K562 (cell line): ENCODE measurements at regions not wholly inside any gene's neighbourhood (a gene's known extent, or its start where the extent isn't known, plus 50 kb on each side); places are given as distances from the start of the nearest gene placed in this dataset.

Source experiments
- ATAC-seq: fragments of 200-7000 bp; cut with Tn5 transposase; 3 replicates; pipeline ENCODE4 v1.9.1; 2020; ENCODE audit warnings: moderate library complexity
- BruUV-seq: library from RNA; stranded (reverse); fragments of 400-500 nt; replicated peaks from 2 replicates; lab custom pipeline; 2021; lab: Mats Ljungman, UMichigan
- CTCF ChIA-PET: fragments of 300-600 bp; formaldehyde crosslinking; extraction: SDS; loops from one replicate; lab custom pipeline; 2021; ENCODE audit warnings: low intra/inter-chr PET ratio; lab: Yijun Ruan, JAX
- POLR2A ChIA-PET: fragments of 300-600, 350-650 bp; sonication (Branson Sonifier 250); formaldehyde crosslinking; extraction: SDS; loops from one replicate; lab custom pipeline; 2021; ENCODE audit warnings: antibody characterized with exemption, inconsistent platforms; lab: Yijun Ruan, JAX
- DNase-seq, 4 experiments: peaks; one replicate each; pipeline versions ENCODE4 v3.0.0 to v3.0.0-alpha.2; 2011 to 2018; ENCODE audit warnings: low spot score in 3 of 4, mixed read lengths in 3 of 4; ENCODE audit errors: extremely low read depth in 1 of 4
- FAIRE-seq: peaks from 2 replicates; lab custom pipeline; 2011; peaks lifted over from hg19 to GRCh38; lab: Jason Lieb, UNC
- H2AFZ ChIP-seq: 2 replicates; pipeline ENCODE4 v1.6.0; 2011; ENCODE audit warnings: low read depth, low read length, control low read depth, inconsistent platforms
- H3K27ac ChIP-seq: fragments of 200-600 bp; 3 replicates; pipeline ENCODE4 v1.8.0; 2011; ENCODE audit warnings: low read depth, mild to moderate bottlenecking, control low read depth, inconsistent platforms, low read length, moderate library complexity, mixed read lengths; ENCODE audit errors: extremely low read depth
- H3K27me3 ChIP-seq, 2 experiments: fragments of 300-600 bp in 1 of 2; 2 replicates in 1 of 2; 3 replicates in 1 of 2; pipeline versions ENCODE4 v1.6.0 to v1.8.0; 2011; ENCODE audit warnings: inconsistent platforms in 2 of 2, low read length in 2 of 2, mild to moderate bottlenecking in 1 of 2, mixed read lengths in 1 of 2, moderate library complexity in 1 of 2; ENCODE audit not compliant: control insufficient read depth in 2 of 2, insufficient read depth in 2 of 2
- H3K36me3 ChIP-seq: fragments of 300-600 bp; 3 replicates; pipeline ENCODE4 v1.8.0; 2011; ENCODE audit warnings: mild to moderate bottlenecking, low read length, inconsistent platforms; ENCODE audit not compliant: control insufficient read depth, insufficient read depth
- H3K4me1 ChIP-seq, 2 experiments: fragments of 200-600 bp in 1 of 2; replicated peaks in 1 of 2; 2 replicates in 1 of 2; 3 replicates in 1 of 2; pipeline versions ENCODE4 v1.5.1 to v1.8.0; 2011; ENCODE audit warnings: inconsistent platforms in 2 of 2, low read length in 2 of 2, mild to moderate bottlenecking in 1 of 2, mixed read lengths in 1 of 2, moderate library complexity in 1 of 2; ENCODE audit not compliant: control insufficient read depth in 2 of 2, insufficient read depth in 2 of 2
- H3K4me2 ChIP-seq: 2 replicates; pipeline ENCODE4 v1.6.1; 2011; ENCODE audit warnings: low read length, control low read depth, inconsistent platforms, mixed read lengths; ENCODE audit not compliant: insufficient read depth
- H3K4me3 ChIP-seq: fragments of 200-600 bp; sonication (generic), shearing (Covaris generic); 2 replicates; pipeline ENCODE4 v1.5.1; 2016; ENCODE audit warnings: control low read depth, inconsistent platforms
- H3K79me2 ChIP-seq: fragments of 200-600 bp; 3 replicates; pipeline ENCODE4 v1.8.0; 2011; ENCODE audit warnings: low read length, inconsistent platforms; ENCODE audit not compliant: control insufficient read depth, insufficient read depth
- H3K9ac ChIP-seq, 2 experiments: 2 replicates each; pipeline versions ENCODE4 v1.6.0 to v1.6.1; 2011; ENCODE audit warnings: low read depth in 2 of 2, low read length in 2 of 2, control low read depth in 1 of 2, inconsistent platforms in 1 of 2, mild to moderate bottlenecking in 1 of 2, mixed read lengths in 1 of 2; ENCODE audit not compliant: insufficient read depth in 1 of 2
- H3K9me1 ChIP-seq: one replicate; pipeline ENCODE4 v1.6.0; 2011; ENCODE audit warnings: inconsistent platforms, mild to moderate bottlenecking, low read length, moderate library complexity; ENCODE audit not compliant: control insufficient read depth, insufficient read depth
- H3K9me3 ChIP-seq: replicated peaks from 2 replicates; pipeline ENCODE4 v1.5.1; 2011; ENCODE audit warnings: low read depth, low read length, inconsistent platforms; ENCODE audit not compliant: control insufficient read depth, insufficient read depth
- H4K20me1 ChIP-seq: replicated peaks from 2 replicates; pipeline ENCODE4 v1.6.1; 2011; ENCODE audit warnings: low read length, inconsistent platforms, mixed read lengths; ENCODE audit not compliant: control insufficient read depth, insufficient read depth
- NCOR1 ChIP-seq: fragments of 450-650 bp; IDR thresholded peaks from 2 replicates; pipeline ENCODE4 v1.6.1; 2016; ENCODE audit warnings: mild to moderate bottlenecking, moderate library complexity
- ZNF717 ChIP-seq: fragments of 250-450 bp; sonication (Bioruptor Pico); IDR thresholded peaks from 2 replicates; pipeline ENCODE4 v1.5.0; 2021
- WGBS: fragments of 100-300 bp; shearing (Covaris generic); methylation state at CpG from one replicate; pipeline ENCODE4 v1.1.6; 2016; ENCODE audit warnings: low coverage, mixed read lengths; ENCODE audit not compliant: insufficient coverage; ENCODE audit errors: missing lambda C conversion rate; 5-methylcytosine and 5-hydroxymethylcytosine counted together
- in situ Hi-C: fragments of 300-500 bp; cut with MboI; formaldehyde crosslinking; loops from 4 replicates; pipeline ENCODE4 v1.15.0; 2018; ENCODE audit warnings: inconsistent platforms, mixed read lengths
- intact Hi-C: fragments of 100-400 bp; cut with micrococcal nuclease; formaldehyde crosslinking; loops from 2 replicates; pipeline ENCODE4 v1.14.2; 2022
- TF ChIP-seq, protein P1 (sequence below): fragments of 450-650 bp; IDR thresholded peaks from 2 replicates; pipeline ENCODE4 v1.6.1; 2018; ENCODE audit not compliant: partially characterized antibody
- TF ChIP-seq, protein P2 (sequence below), 2 experiments: fragments of 450-650 bp; IDR thresholded peaks; 2 replicates each; pipeline ENCODE4 v1.6.1; 2016
- TF ChIP-seq, protein P3 (sequence below): fragments of 450-650 bp; IDR thresholded peaks from 2 replicates; pipeline ENCODE4 v1.6.1; 2016; ENCODE audit warnings: mild to moderate bottlenecking, moderate library complexity

DNA sequence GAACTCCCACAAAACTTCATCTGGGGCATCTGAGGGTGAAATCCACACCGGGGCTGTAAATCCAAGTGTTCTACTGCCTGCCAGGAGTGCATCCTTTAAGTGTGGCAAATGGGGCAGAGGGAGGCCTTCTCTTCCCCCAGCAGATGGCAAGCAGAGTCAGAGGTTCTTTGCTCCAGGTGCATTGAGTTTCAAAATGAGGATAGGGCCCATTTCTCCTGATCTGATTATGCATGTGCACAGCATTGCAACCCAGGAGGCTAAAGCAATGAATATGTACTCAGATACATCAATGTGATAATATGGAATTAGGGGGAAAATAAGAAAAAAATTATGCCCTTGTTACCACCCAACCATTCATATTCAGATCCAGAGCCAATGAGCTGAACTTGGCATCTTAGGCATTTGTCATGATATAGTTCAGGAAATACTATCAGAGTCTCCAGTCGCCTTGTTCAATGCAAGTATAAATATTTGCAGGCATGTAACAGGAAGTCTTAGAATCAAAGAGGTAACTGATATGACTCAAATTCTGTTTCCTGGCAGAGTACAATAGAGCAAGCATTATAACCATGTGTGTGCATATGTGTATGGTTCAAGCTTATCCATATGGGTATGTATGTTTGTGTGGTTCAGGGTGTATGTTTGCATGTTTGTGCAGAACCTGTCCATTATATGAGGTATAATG lies 473.8 kb upstream of the PKN2 start:
- FAIRE-seq = no peak
- no peak for ATAC-seq
- ChIA-PET POLR2A (no interaction called here), CTCF (no interaction called here)
- TF ChIP-seq, protein P1, sequence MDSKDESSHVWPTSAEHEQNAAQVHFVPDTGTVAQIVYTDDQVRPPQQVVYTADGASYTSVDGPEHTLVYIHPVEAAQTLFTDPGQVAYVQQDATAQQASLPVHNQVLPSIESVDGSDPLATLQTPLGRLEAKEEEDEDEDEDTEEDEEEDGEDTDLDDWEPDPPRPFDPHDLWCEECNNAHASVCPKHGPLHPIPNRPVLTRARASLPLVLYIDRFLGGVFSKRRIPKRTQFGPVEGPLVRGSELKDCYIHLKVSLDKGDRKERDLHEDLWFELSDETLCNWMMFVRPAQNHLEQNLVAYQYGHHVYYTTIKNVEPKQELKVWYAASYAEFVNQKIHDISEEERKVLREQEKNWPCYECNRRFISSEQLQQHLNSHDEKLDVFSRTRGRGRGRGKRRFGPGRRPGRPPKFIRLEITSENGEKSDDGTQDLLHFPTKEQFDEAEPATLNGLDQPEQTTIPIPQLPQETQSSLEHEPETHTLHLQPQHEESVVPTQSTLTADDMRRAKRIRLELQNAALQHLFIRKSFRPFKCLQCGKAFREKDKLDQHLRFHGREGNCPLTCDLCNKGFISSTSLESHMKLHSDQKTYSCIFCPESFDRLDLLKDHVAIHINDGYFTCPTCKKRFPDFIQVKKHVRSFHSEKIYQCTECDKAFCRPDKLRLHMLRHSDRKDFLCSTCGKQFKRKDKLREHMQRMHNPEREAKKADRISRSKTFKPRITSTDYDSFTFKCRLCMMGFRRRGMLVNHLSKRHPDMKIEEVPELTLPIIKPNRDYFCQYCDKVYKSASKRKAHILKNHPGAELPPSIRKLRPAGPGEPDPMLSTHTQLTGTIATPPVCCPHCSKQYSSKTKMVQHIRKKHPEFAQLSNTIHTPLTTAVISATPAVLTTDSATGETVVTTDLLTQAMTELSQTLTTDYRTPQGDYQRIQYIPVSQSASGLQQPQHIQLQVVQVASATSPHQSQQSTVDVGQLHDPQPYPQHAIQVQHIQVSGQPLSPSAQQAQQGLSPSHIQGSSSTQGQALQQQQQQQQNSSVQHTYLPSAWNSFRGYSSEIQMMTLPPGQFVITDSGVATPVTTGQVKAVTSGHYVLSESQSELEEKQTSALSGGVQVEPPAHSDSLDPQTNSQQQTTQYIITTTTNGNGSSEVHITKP = no peak
- TF ChIP-seq NCOR1 = no peak
- TF ChIP-seq, protein P2, sequence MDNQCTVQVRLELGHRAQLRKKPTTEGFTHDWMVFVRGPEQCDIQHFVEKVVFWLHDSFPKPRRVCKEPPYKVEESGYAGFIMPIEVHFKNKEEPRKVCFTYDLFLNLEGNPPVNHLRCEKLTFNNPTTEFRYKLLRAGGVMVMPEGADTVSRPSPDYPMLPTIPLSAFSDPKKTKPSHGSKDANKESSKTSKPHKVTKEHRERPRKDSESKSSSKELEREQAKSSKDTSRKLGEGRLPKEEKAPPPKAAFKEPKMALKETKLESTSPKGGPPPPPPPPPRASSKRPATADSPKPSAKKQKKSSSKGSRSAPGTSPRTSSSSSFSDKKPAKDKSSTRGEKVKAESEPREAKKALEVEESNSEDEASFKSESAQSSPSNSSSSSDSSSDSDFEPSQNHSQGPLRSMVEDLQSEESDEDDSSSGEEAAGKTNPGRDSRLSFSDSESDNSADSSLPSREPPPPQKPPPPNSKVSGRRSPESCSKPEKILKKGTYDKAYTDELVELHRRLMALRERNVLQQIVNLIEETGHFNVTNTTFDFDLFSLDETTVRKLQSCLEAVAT (IDR thresholded peaks at IDR 0.05) = no peak
- no peak for TF ChIP-seq ZNF717 (CRISPR knock-in tag)
- TF ChIP-seq, protein P3, sequence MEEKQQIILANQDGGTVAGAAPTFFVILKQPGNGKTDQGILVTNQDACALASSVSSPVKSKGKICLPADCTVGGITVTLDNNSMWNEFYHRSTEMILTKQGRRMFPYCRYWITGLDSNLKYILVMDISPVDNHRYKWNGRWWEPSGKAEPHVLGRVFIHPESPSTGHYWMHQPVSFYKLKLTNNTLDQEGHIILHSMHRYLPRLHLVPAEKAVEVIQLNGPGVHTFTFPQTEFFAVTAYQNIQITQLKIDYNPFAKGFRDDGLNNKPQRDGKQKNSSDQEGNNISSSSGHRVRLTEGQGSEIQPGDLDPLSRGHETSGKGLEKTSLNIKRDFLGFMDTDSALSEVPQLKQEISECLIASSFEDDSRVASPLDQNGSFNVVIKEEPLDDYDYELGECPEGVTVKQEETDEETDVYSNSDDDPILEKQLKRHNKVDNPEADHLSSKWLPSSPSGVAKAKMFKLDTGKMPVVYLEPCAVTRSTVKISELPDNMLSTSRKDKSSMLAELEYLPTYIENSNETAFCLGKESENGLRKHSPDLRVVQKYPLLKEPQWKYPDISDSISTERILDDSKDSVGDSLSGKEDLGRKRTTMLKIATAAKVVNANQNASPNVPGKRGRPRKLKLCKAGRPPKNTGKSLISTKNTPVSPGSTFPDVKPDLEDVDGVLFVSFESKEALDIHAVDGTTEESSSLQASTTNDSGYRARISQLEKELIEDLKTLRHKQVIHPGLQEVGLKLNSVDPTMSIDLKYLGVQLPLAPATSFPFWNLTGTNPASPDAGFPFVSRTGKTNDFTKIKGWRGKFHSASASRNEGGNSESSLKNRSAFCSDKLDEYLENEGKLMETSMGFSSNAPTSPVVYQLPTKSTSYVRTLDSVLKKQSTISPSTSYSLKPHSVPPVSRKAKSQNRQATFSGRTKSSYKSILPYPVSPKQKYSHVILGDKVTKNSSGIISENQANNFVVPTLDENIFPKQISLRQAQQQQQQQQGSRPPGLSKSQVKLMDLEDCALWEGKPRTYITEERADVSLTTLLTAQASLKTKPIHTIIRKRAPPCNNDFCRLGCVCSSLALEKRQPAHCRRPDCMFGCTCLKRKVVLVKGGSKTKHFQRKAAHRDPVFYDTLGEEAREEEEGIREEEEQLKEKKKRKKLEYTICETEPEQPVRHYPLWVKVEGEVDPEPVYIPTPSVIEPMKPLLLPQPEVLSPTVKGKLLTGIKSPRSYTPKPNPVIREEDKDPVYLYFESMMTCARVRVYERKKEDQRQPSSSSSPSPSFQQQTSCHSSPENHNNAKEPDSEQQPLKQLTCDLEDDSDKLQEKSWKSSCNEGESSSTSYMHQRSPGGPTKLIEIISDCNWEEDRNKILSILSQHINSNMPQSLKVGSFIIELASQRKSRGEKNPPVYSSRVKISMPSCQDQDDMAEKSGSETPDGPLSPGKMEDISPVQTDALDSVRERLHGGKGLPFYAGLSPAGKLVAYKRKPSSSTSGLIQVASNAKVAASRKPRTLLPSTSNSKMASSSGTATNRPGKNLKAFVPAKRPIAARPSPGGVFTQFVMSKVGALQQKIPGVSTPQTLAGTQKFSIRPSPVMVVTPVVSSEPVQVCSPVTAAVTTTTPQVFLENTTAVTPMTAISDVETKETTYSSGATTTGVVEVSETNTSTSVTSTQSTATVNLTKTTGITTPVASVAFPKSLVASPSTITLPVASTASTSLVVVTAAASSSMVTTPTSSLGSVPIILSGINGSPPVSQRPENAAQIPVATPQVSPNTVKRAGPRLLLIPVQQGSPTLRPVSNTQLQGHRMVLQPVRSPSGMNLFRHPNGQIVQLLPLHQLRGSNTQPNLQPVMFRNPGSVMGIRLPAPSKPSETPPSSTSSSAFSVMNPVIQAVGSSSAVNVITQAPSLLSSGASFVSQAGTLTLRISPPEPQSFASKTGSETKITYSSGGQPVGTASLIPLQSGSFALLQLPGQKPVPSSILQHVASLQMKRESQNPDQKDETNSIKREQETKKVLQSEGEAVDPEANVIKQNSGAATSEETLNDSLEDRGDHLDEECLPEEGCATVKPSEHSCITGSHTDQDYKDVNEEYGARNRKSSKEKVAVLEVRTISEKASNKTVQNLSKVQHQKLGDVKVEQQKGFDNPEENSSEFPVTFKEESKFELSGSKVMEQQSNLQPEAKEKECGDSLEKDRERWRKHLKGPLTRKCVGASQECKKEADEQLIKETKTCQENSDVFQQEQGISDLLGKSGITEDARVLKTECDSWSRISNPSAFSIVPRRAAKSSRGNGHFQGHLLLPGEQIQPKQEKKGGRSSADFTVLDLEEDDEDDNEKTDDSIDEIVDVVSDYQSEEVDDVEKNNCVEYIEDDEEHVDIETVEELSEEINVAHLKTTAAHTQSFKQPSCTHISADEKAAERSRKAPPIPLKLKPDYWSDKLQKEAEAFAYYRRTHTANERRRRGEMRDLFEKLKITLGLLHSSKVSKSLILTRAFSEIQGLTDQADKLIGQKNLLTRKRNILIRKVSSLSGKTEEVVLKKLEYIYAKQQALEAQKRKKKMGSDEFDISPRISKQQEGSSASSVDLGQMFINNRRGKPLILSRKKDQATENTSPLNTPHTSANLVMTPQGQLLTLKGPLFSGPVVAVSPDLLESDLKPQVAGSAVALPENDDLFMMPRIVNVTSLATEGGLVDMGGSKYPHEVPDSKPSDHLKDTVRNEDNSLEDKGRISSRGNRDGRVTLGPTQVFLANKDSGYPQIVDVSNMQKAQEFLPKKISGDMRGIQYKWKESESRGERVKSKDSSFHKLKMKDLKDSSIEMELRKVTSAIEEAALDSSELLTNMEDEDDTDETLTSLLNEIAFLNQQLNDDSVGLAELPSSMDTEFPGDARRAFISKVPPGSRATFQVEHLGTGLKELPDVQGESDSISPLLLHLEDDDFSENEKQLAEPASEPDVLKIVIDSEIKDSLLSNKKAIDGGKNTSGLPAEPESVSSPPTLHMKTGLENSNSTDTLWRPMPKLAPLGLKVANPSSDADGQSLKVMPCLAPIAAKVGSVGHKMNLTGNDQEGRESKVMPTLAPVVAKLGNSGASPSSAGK = no peak
- no peak overlapping the region for H3K27ac ChIP-seq
- H3K9me3 ChIP-seq = no peaks in the 10 kb centered on the region
- in situ Hi-C loops = no loop called here
- no peak overlapping the region for H3K9ac ChIP-seq
- 0% methylated on average over 2 of the region's 2 CpGs for WGBS
- no peak for DNase-seq
- H2AFZ ChIP-seq = no peak overlapping the region
- no peaks in the 10 kb centered on the region for H4K20me1 ChIP-seq
- H3K4me1 ChIP-seq = no peaks in the 10 kb centered on the region
- H3K27me3 ChIP-seq = no peaks in the 10 kb centered on the region
- intact Hi-C loops = no loop called here
- H3K36me3 ChIP-seq = no peaks in the 10 kb centered on the region
- no peak overlapping the region for H3K4me3 ChIP-seq
- BruUV-seq = no TSS peak
- no peaks in the 10 kb centered on the region for H3K79me2 ChIP-seq
- no peak overlapping the region for H3K4me2 ChIP-seq
- no peaks in the 10 kb centered on the region for H3K9me1 ChIP-seq
